Fibroblast of peridontal ligament (primary cell): ENCODE measurements at regions not wholly inside any gene's neighbourhood (a gene's known extent, or its start where the extent isn't known, plus 50 kb on each side); places are given as distances from the start of the nearest gene placed in this dataset.

Experiments
- DNase-seq: peaks from one replicate; pipeline ENCODE4 v3.0.0-alpha.2; 2010; ENCODE audit errors: extremely low read depth

DNA sequence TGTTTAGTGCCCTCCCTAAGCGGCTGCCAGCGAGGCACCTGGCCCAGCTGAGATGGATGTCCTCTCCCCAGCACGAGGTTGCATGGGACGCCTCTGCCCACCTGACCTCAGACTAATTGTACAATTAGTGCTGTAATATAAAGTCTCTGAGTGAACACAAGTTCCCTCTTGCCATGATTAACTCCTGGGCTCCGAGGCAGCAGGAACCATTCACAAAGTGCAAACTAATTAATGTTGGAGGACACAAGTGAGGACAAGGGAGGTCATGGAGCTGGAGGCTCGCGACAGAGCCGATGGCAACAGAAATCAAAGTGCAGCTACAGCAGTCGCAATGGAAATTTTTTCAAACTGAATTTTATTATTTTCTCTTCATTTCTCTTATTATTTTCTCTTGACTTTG lies 156.6 kb upstream of the ADARB2 start:
- DNase-seq, result no peak

DNA sequence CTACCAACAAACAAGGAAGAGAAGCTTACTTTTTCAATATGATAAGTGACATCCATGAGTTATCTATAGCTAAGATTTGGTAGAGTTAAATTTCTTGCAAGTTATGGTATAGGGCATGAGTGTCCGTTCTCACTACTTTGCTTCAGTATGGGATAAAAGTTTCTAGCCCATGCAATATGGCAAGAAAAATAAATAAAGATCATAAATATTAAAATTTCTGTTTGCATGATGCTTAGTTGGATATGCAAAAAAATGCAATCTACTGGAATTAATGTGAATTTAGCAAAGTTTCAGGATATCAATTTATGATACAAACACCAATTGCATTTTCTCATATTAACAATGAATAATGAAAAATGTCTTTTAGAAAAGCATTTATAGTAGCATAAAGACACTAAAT lies 148.7 kb upstream of the ADARB2 start:
- DNase-seq, result no peak

DNA sequence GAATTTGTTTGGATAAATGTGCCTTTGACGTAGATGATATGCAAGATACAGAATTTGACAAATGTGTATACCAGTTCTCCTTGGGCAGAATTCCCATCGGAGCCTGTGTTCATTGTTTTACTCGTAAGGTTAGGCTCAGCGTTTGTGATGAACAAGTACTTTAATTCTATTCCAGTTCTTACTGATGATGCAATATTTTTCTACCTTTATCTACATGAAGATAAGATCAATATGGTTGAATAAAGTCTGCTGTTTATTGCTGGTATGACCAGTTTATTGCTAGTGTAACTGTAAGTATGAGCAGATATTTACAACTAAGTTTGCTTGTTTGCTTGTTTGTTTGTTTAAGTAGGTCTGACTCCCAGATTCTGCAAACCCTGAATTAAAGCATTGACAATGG lies 145.4 kb upstream of the ADARB2 start:
- DNase-seq, result no peak

DNA sequence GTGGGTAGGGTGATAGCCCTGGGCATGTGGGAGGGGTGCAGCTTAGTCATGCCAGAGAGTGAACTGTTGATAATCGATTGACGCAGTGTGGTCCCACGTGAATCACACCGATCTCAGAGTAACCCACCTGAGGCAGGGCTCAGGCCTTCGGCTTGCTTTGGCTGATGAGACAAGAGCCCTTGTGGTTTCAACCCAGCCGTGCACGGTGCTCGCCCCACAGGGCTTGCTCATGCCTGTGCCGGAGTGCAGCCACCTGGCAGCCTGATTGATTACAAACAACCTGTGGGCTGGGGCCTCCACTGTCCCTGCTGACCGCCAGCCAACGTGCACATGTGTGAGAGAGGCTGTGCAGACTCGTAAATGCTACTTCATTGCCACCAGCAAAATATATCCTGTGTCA lies 144.9 kb upstream of the ADARB2 start:
- no peak for DNase-seq

DNA sequence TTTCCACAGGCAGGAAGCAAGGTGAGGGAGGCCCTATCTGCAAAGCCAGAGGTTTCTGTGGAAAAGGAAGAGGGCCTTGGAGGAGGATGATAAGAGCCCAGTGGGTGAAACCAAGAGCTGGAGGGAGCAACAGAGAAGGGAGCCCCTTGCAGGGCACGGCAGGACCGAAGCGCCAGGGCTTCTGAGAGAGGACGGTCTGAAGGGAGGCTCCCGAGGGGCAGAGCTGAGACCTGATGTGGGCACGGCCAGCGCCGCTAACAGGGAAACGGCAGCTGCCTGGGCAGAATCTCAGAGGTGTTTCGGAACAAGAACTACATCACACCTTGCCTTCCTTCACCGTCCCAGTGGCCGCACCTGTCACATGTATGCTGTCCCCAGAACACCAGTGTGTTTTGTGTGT lies 144.3 kb upstream of the ADARB2 start:
- no peak for DNase-seq

DNA sequence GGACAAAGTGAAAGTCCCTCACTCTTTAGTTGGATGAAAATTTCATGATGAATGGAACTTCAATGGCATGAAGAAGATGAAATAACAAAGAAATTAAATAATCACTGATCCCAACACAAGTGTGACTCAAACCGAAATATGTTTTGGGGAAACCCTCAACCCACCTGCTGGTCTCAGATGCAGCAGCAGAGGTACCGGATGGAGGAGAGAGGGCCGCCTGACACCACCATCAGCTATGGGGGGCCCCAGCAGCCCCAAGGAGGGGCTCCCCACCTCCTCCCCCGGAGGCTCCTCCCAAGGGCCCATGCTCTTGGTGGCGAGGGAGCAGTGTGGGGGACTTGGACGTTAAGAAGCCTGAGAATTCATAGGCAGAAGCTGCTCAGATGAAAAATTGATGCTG lies 137.2 kb upstream of the ADARB2 start:
- no peak for DNase-seq

DNA sequence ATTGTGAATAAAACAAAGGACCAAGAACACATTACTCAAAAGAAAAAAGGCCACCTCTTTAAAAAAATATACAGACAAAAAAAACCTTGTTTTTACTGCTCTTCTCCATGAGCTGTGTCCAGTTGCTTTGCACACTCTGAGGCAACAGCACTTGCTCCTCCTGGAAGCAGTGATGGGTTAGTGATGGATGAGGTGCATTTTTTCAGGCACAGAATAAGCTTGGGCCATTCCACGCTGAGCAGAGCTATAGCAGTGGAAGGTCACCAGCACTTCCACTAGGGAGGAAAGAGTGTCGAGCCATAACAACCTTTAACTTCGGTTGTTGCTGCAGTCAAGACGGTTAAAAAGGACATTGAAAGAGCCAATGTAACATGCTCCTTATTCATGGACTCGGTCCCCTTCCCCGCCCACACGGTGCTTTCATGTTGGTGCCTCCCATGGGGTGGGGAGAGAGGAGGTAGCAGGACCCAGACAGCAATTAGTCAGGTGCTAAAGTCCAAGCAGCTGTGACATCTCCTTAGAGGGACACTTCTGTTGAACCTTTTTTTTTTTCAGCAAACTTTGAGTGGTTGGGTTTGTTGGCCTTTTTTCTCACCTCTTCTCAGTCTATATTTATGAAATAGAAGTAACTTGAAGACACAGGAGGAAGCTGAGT lies 136.5 kb upstream of the ADARB2 start:
- DNase-seq, result no peak

DNA sequence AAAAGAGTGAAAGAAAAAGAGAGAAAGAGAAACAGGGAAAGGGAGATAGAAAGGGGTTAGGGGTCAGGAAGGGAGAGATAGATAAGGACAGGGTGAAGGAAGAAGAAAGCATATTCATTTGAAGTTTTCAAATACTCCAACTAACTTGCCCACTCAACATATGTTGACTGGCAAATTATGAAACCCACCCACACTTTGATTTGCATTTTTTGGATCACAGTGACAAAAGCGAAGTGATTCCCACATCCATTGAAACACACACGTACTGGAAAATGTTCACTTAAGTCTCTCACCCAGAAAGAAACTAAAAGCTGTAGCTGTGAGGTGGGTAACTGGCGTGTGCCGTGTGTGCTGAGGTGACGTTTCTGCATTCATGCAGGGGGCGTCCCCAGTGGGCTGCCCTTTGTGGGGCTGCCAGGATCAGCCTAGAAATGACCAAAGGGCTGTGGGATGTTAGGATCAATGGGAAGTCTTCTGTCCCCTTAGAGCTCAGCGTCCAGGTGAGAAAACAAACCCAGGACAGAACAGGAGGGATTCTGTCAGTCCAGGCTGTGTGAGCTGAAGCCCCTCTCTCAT lies 134.9 kb upstream of the ADARB2 start:
- no peak for DNase-seq

DNA sequence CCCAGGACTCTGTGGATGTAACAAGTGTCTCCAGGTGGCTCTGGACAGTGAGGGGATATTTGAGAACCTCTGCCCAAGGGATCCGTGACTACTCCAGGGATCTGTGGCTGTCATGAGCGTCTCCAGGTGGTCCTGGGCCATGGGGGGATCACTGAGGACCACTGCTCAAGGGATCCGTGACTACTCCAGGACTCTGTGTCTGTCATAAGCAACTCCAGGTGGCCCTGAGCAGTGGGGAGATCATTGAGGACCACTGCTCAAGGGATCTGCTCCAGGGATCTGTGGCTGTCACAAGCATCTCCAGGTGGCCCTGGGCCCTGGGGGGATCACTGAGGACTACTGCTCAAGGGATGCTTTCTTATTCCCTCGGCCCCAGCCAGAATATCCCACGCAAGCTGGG lies 133.2 kb upstream of the ADARB2 start:
- DNase-seq, result no peak

DNA sequence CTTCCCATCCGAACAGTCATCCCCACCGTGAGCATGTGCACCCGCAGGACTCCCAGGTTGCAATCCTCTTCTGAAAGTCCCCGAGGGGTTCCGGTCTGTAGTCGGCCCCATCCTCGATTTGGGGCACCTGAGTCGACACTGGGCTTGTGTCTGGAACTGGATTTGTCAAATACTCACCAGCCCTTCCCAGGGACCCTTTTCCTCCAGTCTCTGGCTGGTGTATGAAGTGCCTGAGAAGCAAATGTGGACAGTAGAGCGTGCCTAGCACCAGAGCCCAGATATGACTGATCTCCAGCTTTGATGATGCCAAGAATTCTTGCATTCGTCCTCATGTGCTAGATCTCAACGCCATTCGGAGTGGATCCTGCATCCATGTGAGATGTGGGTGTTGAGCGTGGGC lies 132.5 kb upstream of the ADARB2 start:
- no peak for DNase-seq

DNA sequence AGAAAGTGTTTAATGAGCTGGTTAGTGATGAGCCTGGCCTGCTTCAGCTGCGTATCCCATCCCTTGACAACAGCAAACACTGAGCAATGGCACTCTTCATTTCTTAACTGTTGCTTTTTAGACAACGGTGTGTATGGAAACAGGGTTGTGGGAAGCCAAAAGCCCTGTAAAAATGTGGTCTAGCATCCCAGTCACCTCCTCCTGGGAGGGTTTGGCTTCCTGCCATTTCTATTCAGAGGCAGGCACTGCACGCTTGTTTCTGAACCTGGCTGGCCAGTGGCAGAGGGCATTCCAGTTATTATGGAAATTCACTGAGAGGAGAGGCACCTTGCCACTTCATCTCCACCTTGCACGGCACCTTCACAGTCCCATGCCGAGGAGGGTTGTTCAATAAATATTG lies 123.0 kb upstream of the ADARB2 start:
- DNase-seq, result no peak

DNA sequence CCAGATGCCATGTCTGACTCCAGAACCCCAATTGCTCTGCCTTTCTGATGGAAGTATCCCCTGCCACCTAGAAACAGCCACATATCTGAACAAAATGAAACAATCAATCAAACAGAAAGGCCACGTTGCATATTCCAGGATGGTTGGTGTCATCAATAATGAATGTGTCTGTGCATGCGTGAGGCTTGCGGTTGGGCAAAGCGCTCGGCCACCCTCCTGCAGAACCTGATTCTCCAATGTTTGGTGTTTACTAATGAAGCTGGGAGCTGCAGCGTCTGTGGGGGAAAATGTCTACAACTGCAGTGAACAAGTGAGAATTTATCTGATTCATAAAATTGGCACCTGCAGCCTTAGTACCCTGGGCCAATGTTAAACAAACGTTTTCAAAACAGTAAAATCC lies 121.2 kb upstream of the ADARB2 start:
- no peak for DNase-seq

DNA sequence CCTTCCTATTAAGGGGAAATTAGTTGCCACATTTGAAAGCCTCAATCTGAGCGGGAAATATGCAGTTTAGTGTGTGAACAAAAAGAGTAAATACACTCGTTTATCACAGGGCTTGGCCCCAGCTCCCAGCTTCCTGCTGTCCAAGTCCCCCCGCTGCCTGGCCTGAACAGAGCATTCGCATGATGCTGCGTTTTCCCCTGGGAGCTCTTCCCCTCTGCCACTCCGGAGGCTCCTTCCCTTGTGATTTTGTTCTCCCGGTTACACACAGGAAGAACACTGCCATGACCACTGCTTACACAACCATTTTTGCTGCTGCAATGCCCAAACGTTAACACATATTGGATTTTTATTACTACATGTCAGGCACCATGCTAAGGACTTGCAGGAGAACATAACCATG lies 120.7 kb upstream of the ADARB2 start:
- no peak for DNase-seq

DNA sequence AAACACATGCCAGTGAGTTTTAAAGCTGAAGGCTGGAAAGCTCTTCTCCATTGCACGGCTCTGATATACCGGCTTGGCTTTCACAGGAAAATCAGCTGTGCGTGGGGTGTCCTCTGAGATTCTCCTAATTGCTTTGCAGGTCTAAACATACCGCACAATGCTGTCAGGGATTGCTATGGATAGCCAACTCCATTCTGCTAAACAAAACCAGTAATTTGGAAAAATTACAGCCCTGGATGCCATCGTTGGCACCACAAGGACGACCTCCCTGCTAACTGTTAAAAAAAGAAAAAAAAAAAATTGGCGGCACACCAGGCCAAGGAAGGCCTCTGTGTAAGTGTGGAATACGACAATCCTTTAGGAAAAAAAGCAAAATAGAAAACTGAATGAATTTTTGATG lies 118.6 kb upstream of the ADARB2 start:
- DNase-seq, result no peak

DNA sequence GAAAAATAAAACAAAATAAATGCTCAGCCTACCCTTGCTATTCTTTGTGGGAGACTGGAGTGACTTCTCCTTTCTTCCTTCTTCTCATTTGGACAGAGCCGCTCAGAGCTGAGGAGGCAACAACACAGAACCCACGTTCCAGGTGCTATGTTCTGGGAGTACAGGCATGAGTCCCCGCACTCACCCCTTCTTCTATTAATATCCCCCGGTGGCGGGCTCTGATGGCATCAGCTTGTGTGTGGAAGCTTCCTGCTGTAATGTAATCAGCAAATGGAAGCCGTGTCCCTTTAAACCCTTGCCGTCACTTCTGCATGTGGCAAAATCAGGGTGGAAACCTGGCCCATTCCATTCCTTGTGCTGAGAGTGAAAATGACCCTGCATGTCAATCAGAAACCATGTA lies 116.9 kb upstream of the ADARB2 start:
- DNase-seq, result no peak

DNA sequence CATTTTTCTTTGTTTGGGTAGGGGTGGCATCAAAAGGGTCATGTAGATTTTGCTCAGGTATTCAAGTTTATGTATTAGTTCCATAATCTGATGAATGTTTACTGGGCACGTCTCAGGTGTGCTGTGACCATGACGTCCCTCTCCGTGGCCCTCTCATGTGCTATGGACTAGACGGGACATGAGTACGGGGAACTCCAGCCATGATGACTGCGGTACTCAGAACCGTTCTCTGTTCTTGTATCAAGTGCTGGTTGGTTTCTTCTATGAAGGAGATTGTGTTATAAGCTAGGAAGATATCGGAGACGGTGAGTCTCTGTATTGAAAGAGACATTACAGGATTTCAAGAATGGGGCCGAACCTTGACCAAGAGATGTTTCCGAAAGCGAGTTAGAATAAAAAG lies 116.5 kb upstream of the ADARB2 start:
- DNase-seq, result no peak

DNA sequence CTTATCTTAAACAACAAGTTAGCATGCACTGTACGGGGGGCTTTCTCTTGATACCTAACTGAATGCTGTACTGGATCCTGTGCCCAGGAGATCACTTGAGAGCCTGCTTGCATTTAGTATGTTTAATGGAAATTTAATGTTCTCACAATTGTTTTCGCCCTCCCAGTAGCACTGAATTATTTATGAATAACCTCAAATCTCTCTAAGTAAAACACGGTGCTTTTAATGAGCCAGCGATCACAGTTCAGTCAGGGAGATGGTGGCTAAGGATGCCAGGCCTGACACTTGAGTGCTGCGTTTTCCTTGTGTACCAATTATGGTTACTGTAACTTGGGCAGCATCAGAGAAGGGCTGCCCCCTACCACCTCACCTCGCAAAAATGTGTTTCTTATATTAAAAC lies 115.5 kb upstream of the ADARB2 start:
- DNase-seq, result no peak

DNA sequence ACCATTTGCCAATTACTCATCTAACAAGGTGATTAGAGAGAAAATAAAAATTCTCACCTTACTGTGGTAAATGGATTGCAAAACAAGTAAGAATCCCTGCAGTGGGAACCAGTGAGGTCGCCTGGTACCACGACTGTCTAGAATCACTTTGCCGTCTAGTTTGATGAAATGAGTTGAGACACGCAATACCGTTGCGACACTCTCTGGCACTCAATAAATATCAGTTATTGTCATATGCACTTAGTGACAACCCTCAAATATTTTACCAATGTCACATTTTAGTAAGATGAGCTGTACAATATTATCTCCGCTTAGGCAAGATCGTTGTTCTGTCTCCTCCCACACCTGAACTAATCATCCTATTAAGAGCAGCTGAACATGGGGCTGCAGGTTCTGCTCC lies 114.4 kb upstream of the ADARB2 start:
- DNase-seq, result no peak

DNA sequence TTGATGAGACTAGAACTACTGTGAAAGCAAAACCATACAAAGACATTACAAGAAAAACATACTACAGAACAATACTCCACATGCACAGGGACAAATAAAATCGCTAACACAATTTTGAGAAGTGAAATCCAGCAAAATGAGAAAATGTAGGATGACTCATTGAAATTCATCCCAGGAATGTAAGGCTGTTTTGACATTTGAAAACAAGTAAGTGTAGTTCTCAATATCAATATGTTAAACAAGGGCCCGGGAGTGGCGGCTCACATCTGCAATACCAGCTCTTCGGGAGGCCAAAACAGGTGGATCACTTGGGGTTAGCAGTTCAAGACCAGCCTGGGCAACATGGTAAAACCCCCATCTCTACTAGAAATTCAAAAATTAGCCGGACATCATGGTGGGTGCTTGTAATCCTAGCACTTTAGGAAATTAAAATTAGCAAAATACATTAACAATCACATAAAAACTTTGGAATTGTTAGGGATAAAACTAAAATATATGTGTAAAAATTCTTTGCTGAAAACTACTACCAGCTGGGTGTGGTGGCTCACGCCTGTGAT lies 113.7 kb upstream of the ADARB2 start:
- no peak for DNase-seq

DNA sequence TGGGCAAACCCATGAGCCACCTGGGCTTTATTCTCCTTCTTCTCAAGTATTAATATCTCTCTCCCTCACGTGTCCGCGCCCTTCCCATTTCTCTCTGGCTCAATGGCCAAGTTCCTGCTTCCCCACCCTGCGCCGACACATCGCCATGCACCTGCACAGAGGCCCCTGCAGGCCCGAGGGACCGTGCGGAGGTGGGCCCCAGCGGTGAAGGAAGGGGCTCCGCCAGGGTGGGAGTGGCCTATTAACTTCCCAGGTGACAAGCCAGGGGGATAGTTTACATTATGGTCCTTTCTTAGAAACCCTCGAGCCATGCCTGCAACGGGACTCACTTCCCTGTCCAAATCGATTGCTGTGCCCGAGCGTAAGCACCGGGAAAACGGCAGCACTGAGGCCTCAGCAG lies 110.0 kb upstream of the ADARB2 start:
- no peak for DNase-seq

DNA sequence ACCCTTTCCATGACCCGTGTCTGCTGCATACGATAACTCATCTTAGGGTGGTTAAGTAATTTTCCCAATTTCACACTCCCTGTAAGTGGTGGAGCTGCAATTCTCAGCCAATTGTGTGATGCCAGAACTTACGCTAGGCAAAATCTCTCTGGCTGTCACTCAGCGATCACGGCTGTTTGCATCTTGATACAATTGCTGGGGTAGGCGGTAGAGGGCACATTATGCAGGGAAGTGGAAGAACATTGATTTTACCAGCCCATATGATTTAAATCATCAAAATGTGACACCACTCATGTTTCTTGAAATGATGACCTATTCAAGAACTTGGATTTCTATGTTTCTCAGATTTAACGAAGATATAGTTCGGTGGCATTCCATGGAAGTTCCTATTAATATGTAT lies 108.7 kb upstream of the ADARB2 start:
- DNase-seq, result no peak

DNA sequence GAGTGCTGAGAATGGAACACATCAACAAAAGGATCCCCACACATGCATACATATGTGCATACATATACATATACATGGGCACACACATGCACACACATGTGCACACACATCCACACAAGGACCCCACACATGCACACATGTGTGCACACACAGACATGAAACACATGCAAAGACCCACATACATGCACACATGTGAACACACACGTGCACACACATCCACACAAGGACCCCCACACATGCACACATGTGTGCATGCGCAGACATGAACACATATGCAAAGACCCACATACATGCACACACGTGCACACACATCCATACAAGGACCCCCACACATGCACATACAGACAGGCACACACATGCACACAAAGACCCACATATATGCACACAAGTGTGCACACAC lies 104.4 kb upstream of the ADARB2 start:
- DNase-seq, result no peak

DNA sequence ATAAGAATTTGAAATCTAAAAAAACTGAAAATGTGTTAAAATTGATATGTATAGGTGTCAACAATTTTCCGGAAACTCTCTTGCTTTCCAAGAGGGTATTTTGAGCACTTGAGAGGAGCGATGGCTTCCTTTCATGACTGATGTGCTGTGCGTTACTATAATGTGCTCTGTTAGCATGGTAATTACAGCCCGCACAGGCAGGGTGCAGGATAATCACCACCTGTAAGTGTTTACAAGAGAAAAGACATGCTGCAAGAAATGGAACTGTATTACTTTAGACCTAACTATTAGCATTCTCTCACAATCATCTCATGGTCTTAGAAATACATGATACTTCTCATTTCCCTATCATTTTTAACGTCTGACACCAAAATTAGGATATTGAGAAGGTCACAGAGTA lies 92.4 kb upstream of the ADARB2 start:
- no peak for DNase-seq

DNA sequence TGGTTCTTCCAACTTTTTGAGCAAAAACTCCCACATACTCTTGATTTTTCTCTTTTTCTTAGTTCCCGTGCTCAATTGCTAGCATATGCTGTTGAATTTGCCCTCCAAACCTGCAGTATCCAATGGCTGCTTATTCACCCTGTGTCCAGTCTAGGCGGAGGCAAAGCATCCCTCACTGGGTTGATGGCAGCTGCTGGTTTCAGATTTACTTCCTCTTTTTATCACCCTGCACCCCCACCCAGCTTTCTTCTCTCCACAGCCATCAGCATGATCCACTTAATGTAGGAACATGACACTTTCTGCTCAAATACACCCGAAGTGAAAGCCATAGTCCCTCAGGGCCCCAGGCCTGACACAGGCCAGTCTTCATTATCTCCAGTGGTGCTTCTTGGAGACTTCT lies 87.6 kb upstream of the ADARB2 start:
- no peak for DNase-seq
